ENCODE measurements at regions not wholly inside any gene's neighbourhood (a gene's known extent, or its start where the extent isn't known, plus 50 kb on each side); places are given as distances from the start of the nearest gene placed in this dataset.

DNA sequence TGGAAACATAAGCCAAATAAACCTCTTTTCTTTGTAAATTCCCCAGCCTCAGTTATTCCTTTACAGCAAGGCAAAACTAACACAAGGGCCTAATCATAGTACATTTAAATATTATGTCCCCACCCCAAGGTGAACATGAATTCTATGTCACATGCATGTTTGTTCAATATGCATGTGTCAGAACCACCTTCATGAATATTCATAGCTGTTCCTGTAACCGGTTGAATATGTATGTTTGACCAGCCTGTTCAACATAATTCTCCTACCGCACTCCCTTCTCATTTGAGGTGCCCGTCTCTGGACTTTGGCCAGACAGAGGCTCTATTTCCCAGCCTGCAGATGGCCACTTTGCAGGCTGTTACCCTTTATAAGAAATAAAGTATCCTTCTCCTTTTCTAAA, 769.4 kb upstream of the SLITRK1 start:
- Mint-ChIP-seq H3K36me3 (peaks cover 42% of the 10 kb centered on the region), H3K4me3 (no peak overlapping the region), H3K27me3 (ENCODE audit: low read depth) (peaks cover 6% of the 10 kb centered on the region; the same call in 1 of the 2 replicates), H3K9me3 (peaks cover 42% of the 10 kb centered on the region), H3K27ac (no peak overlapping the region), H3K4me1 (peaks cover 78% of the 10 kb centered on the region)
- TF ChIP-seq, protein P1, sequence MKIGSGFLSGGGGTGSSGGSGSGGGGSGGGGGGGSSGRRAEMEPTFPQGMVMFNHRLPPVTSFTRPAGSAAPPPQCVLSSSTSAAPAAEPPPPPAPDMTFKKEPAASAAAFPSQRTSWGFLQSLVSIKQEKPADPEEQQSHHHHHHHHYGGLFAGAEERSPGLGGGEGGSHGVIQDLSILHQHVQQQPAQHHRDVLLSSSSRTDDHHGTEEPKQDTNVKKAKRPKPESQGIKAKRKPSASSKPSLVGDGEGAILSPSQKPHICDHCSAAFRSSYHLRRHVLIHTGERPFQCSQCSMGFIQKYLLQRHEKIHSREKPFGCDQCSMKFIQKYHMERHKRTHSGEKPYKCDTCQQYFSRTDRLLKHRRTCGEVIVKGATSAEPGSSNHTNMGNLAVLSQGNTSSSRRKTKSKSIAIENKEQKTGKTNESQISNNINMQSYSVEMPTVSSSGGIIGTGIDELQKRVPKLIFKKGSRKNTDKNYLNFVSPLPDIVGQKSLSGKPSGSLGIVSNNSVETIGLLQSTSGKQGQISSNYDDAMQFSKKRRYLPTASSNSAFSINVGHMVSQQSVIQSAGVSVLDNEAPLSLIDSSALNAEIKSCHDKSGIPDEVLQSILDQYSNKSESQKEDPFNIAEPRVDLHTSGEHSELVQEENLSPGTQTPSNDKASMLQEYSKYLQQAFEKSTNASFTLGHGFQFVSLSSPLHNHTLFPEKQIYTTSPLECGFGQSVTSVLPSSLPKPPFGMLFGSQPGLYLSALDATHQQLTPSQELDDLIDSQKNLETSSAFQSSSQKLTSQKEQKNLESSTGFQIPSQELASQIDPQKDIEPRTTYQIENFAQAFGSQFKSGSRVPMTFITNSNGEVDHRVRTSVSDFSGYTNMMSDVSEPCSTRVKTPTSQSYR (CRISPR knock-in tag; IDR thresholded peaks at IDR 0.05) = no peak
- TF ChIP-seq NR3C1 (CRISPR knock-in tag; conservative IDR thresholded peaks at IDR 0.05; ENCODE audit: low read depth) = no peak
- TF ChIP-seq, protein P2, sequence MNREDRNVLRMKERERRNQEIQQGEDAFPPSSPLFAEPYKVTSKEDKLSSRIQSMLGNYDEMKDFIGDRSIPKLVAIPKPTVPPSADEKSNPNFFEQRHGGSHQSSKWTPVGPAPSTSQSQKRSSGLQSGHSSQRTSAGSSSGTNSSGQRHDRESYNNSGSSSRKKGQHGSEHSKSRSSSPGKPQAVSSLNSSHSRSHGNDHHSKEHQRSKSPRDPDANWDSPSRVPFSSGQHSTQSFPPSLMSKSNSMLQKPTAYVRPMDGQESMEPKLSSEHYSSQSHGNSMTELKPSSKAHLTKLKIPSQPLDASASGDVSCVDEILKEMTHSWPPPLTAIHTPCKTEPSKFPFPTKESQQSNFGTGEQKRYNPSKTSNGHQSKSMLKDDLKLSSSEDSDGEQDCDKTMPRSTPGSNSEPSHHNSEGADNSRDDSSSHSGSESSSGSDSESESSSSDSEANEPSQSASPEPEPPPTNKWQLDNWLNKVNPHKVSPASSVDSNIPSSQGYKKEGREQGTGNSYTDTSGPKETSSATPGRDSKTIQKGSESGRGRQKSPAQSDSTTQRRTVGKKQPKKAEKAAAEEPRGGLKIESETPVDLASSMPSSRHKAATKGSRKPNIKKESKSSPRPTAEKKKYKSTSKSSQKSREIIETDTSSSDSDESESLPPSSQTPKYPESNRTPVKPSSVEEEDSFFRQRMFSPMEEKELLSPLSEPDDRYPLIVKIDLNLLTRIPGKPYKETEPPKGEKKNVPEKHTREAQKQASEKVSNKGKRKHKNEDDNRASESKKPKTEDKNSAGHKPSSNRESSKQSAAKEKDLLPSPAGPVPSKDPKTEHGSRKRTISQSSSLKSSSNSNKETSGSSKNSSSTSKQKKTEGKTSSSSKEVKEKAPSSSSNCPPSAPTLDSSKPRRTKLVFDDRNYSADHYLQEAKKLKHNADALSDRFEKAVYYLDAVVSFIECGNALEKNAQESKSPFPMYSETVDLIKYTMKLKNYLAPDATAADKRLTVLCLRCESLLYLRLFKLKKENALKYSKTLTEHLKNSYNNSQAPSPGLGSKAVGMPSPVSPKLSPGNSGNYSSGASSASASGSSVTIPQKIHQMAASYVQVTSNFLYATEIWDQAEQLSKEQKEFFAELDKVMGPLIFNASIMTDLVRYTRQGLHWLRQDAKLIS (CRISPR knock-in tag; IDR thresholded peaks at IDR 0.05; ENCODE audit: borderline replicate concordance) = no peak
- no peak for TF ChIP-seq IRF2 (CRISPR knock-in tag; IDR thresholded peaks at IDR 0.05; ENCODE audit: borderline replicate concordance, low read depth)
- ATAC-seq = no peak
- DNase-seq (ENCODE audit: low spot score) = no peak
- CTCF ChIA-PET = no interaction called here
- POLR2A ChIA-PET = no interaction called here

- DNase-seq (ENCODE audit: low spot score) = no peak
- TF ChIP-seq JUN (CRISPR knock-in tag; IDR thresholded peaks at IDR 0.05) = no peak
- TF ChIP-seq, protein P3, sequence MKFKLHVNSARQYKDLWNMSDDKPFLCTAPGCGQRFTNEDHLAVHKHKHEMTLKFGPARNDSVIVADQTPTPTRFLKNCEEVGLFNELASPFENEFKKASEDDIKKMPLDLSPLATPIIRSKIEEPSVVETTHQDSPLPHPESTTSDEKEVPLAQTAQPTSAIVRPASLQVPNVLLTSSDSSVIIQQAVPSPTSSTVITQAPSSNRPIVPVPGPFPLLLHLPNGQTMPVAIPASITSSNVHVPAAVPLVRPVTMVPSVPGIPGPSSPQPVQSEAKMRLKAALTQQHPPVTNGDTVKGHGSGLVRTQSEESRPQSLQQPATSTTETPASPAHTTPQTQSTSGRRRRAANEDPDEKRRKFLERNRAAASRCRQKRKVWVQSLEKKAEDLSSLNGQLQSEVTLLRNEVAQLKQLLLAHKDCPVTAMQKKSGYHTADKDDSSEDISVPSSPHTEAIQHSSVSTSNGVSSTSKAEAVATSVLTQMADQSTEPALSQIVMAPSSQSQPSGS (CRISPR knock-in tag; IDR thresholded peaks at IDR 0.05; ENCODE audit: borderline replicate concordance, low read depth) = no peak
- no peak for TF ChIP-seq ZNF138 (CRISPR knock-in tag; conservative IDR thresholded peaks at IDR 0.05)
- no peak for TF ChIP-seq TCF7 (CRISPR knock-in tag; IDR thresholded peaks at IDR 0.05; ENCODE audit: low read depth)
- TF ChIP-seq TEAD1 (CRISPR knock-in tag; IDR thresholded peaks at IDR 0.05) = no peak
- TF ChIP-seq CBFB (CRISPR knock-in tag; IDR thresholded peaks at IDR 0.05; ENCODE audit: low read depth) = no peak
- TF ChIP-seq, protein P1 (CRISPR knock-in tag; IDR thresholded peaks at IDR 0.05) = no peak
- Mint-ChIP-seq H3K4me1 (peaks cover 77% of the 10 kb centered on the region), H3K4me3 (no peak overlapping the region), H3K36me3 (peaks cover 42% of the 10 kb centered on the region), H3K27me3 (ENCODE audit: low read depth) (peaks cover 6% of the 10 kb centered on the region; the same call in 1 of the 2 replicates), H3K27ac (no peak overlapping the region), H3K9me3 (peaks cover 42% of the 10 kb centered on the region)
- CTCF ChIA-PET = no interaction called here
- POLR2A ChIA-PET = no interaction called here
- no peak for ATAC-seq
Observed at GRCh38 chr13:84651288-84651687, 769.0 kb upstream of the SLITRK1 start.

DNA sequence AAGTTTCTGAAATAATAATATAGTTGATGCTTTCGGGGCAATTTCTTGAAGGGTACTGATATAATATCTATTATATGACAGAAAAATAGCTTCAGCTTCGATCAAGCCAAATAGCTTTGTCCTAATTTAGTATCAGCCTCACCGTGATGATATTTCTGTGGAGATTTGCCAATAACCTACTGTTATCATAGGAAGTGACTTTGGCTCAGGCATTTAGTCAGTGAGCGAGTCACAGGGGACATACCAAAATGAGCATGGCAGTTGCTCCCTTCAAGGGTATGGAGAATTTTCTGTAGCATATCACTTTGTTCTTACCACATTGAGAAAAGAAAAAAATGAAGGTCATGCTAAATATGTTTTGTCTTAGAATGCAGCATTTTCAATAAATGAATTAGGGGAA, 767.6 kb upstream of the SLITRK1 start:
- ChIA-PET CTCF (no interaction called here), POLR2A (no interaction called here)
- Mint-ChIP-seq H3K27me3 (ENCODE audit: low read depth) (peaks cover 6% of the 10 kb centered on the region; the same call in 1 of the 2 replicates), H3K4me1 (peaks cover 70% of the 10 kb centered on the region), H3K36me3 (peaks cover 42% of the 10 kb centered on the region), H3K27ac (no peak overlapping the region), H3K4me3 (no peak overlapping the region), H3K9me3 (peaks cover 46% of the 10 kb centered on the region)
- DNase-seq (ENCODE audit: low spot score) (no peak), ATAC-seq (no peak)
- TF ChIP-seq TEAD1 (CRISPR knock-in tag; IDR thresholded peaks at IDR 0.05) (no peak), SOX15 (CRISPR knock-in tag; IDR thresholded peaks at IDR 0.05) (no peak), FOXK1 (CRISPR knock-in tag; IDR thresholded peaks at IDR 0.05) (no peak), ZNF396 (CRISPR knock-in tag; IDR thresholded peaks at IDR 0.05; ENCODE audit: borderline replicate concordance) (no peak), ETV6 (CRISPR knock-in tag; IDR thresholded peaks at IDR 0.05) (no peak), IRF1 (CRISPR knock-in tag; IDR thresholded peaks at IDR 0.05) (no peak), ZNF232 (CRISPR knock-in tag; IDR thresholded peaks at IDR 0.05) (no peak), JUN (CRISPR knock-in tag; IDR thresholded peaks at IDR 0.05) (no peak), GABPB1 (CRISPR knock-in tag; IDR thresholded peaks at IDR 0.05) (no peak)
- TF ChIP-seq, protein P4, sequence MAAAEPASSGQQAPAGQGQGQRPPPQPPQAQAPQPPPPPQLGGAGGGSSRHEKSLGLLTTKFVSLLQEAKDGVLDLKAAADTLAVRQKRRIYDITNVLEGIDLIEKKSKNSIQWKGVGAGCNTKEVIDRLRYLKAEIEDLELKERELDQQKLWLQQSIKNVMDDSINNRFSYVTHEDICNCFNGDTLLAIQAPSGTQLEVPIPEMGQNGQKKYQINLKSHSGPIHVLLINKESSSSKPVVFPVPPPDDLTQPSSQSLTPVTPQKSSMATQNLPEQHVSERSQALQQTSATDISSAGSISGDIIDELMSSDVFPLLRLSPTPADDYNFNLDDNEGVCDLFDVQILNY (CRISPR knock-in tag; IDR thresholded peaks at IDR 0.05) = no peak
- TF ChIP-seq, protein P5, sequence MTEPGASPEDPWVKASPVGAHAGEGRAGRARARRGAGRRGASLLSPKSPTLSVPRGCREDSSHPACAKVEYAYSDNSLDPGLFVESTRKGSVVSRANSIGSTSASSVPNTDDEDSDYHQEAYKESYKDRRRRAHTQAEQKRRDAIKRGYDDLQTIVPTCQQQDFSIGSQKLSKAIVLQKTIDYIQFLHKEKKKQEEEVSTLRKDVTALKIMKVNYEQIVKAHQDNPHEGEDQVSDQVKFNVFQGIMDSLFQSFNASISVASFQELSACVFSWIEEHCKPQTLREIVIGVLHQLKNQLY (CRISPR knock-in tag; IDR thresholded peaks at IDR 0.05) = no peak
